GM21717 (cell line): ENCODE measurements at regions not wholly inside any gene's neighbourhood (a gene's known extent, or its start where the extent isn't known, plus 50 kb on each side); places are given as distances from the start of the nearest gene placed in this dataset.
A peak's percentile ranks its signal among the peaks of the same experiment; 100 is the strongest.
"Not testable (repeated sequence)": the region's sequence is repeated elsewhere in the genome, so short reads cannot be mapped to it uniquely, and the experiment has no call there.

Experiments
- ATAC-seq: cut with Tn5 transposase; IDR thresholded peaks from one replicate; pipeline ENCODE4 v1.9.1; 2021; ENCODE audit warnings: mild to moderate bottlenecking, moderate library complexity; ENCODE audit not compliant: unreplicated experiment

GRCh38 chrX:122625239-122625638 lies 558.8 kb upstream of the GRIA3 start:
- no peak for ATAC-seq

- peak; percentile 66 for ATAC-seq
Measured at GRCh38 chrX:122625821-122626220, 558.3 kb upstream of the GRIA3 start.

DNA sequence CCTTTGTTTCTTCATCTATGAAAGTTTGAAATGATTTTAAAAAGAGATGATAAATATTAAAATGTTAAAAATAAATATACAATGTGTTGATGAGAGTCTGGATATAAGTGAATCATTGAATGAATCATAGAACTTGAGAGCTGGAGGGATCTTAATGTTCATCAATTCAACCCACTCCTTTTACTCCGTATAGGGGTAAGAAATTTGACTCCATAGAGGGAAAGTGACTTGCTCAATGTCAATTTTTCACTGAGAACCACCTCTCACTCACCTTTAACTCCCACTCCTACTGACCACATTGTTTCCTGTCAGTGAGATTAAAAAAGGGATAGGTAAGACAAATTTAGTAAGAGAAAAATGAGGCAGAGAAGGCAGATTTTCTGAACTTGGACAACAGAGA lies 557.2 kb upstream of the GRIA3 start:
- no peak for ATAC-seq

DNA sequence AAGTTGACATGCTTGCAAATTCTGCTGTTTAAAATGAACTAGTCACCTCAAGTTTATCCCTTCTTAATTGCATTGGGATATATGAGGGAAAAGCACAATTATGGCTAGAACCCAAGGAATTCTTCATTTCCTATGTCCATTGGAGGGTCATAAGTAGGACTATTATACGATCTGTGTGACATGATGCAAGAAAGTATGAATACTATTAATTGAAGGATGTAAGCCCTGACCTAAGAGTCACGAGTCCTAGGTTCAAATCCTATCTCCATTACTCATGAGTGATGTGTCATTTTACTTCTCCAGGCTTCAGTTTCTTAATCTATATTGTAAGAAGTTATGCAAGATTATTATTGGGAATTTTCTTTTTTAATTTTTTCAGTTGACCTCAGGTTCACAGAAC lies 542.9 kb upstream of the GRIA3 start:
- ATAC-seq, result no peak

- ATAC-seq, result no peak
Measured at GRCh38 chrX:122641826-122642225, 542.3 kb upstream of the GRIA3 start.

DNA sequence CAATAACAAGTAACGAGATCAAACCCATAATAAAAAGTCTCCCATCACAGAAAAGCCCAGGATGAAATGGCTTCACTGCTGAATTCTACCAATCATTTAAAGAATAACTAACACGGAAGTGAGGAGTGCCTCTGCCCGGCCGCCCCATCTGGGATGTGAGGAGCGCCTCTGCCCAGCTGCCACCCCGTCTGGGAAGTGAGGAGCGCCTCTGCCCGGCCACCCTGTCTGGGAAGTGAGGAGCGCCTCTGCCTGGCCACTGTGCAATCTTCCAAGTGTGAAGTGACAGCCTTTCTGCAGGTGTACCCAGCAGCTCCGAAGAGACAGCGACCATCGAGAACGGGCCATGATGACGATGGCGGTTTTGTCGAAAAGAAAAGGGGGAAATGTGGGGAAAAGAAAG lies 528.8 kb upstream of the GRIA3 start:
- ATAC-seq, result not testable (repeated sequence)

DNA sequence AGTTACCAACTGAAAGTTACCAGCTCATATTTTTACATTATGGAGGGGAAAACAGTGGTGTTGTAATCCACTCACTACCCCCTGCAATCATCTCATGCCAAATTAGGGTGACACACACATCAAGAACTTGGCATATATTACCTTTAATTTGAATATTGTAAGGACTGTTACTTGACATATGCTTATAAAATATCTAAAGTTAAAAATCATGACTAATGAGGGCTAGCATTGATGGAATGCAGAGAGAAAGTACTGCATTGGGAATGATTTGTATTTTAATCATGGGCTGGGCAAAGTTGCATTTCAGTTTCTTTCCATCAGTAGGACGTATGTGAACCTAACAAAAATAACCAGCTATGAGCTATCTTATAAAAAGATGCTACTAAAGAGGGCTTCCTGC lies 517.5 kb upstream of the GRIA3 start:
- ATAC-seq, result no peak

DNA sequence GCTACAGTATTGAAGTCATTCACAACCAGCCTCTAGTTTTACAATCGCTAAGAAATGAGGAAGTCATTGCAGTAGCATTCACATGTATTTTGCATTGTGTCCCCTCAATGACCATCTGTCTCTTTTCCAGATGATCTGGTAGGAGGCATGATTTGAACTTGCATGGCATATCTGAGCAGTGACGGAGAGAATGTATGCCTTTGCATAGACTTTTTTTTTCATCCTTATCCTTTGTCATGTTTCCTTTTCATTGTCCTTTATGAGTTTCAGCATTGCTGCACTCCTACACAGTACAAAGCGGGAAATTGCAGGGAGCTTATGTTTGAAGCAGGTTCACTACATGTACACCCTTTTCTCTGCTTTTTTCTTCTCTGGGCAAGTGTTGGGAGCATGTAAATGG lies 516.4 kb upstream of the GRIA3 start:
- ATAC-seq, result no peak

GRCh38 chrX:122703762-122704161 lies 480.3 kb upstream of the GRIA3 start:
- no peak for ATAC-seq

GRCh38 chrX:122739770-122740169 lies 444.3 kb upstream of the GRIA3 start:
- no peak for ATAC-seq

DNA sequence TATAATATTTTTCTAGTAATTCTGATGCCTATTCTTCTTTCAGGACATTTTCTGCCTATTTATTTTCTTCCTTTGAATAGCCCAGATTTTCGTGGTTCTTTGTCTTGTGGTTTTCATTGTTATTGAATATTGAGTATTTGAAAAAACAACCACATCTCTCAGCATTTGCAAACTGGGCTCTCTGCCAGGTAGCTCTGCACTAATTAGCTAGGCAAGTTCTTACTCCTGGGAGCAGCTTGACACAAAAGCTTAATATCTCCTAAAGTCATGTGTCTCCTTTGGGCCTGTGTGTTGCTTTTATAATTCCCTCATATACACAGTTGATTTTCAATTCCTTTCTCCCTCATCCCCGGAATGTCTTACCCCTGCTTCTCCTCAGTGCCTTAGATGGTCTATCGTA lies 413.5 kb upstream of the GRIA3 start:
- ATAC-seq, result no peak

DNA sequence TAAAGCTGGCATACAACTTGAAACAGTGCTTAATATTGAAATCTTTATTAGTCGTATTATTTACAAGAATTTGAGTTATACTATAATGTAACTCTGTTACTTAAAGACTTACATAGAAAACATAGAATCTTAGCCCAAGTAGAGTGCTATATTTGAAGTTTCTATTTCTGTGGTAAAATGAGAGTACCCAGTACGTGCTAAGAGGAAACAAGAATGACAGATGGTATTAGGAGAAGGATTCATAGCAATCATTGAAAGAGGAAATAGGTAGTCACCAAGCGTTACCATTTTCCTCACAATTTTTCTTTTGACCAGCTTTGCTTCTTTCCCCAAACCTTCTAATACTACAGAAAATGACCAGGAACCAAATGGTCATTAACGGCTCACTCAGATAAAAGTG lies 412.1 kb upstream of the GRIA3 start:
- no peak for ATAC-seq

DNA sequence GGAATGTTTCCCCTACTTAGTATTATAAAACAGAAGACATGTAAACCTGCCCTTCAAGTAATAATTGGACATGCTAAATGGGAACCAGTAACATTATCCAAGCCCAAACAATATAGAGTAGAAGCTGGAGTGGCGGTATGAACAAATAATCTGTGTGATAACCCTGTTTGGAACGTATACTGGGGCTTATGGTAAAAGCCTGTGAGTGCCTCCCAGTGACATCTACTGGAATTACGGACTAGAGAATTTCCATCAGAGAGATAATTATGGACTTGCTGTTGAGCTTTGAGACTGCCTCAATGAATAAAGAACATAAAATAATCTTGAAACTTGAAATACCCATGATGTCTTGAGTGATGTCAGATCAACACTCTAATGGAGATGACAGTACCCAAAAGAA lies 406.3 kb upstream of the GRIA3 start:
- no peak for ATAC-seq

DNA sequence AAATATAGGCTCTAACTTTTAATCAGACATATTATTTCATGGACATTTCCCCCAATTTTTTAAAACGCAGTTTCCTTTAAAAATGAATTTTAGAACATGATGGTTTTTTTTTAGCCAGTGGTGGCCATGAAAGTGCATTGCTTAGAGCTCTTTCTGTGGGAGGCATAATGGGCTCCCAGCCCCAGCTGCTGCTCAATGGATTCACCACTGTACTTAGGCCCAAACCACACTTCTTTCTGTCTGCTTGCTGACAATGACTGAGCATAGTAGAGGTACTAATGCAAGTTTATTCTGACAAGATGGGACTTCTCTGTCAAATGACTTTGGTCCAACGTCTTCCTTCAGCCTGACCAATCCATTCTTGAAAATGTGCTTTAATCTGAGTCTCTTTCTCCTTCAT lies 400.2 kb upstream of the GRIA3 start:
- ATAC-seq, result no peak

DNA sequence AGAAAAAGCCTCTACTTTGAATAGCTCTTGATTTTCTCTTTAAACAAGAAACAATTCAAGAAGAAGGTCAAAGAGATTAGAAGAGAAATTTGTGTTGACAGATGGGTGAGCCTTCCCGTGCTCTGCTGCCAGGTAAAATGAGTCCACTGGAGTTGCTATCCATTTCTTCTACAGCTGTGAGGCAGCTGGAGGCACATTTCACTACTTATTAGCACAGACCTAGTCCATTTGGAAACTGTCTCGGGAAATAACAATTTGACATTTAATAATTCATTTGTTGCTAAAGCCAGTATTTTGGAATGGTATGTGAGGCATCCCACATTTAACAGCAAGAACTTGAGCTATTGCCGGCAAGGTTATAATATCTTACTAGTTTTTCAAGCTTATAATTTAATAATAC lies 396.8 kb upstream of the GRIA3 start:
- no peak for ATAC-seq

- no peak for ATAC-seq
Measured at GRCh38 chrX:122788216-122788615, 395.9 kb upstream of the GRIA3 start.

- no peak for ATAC-seq
Measured at GRCh38 chrX:122790376-122791095, 393.5 kb upstream of the GRIA3 start.

DNA sequence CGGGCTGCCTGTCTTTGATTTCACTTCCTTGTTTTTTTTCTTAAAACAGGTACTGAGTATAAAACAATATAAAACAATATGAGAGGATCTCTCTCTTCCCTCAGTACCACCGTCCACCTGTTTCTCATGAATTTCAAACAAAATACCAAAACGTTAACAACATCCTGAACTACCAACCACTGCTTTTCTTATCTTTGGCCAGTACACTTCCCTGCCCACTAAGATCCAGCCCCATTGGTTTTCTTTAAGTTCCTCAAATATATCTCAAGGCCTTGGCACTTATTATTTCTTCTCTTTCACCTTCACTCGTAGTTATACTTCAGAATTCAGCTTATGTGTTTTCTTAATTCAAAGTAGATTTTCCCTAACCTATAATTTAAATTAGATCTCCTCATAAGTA lies 370.2 kb upstream of the GRIA3 start:
- ATAC-seq, result no peak

- ATAC-seq, result no peak
Measured at GRCh38 chrX:122816288-122816687, 367.8 kb upstream of the GRIA3 start.

DNA sequence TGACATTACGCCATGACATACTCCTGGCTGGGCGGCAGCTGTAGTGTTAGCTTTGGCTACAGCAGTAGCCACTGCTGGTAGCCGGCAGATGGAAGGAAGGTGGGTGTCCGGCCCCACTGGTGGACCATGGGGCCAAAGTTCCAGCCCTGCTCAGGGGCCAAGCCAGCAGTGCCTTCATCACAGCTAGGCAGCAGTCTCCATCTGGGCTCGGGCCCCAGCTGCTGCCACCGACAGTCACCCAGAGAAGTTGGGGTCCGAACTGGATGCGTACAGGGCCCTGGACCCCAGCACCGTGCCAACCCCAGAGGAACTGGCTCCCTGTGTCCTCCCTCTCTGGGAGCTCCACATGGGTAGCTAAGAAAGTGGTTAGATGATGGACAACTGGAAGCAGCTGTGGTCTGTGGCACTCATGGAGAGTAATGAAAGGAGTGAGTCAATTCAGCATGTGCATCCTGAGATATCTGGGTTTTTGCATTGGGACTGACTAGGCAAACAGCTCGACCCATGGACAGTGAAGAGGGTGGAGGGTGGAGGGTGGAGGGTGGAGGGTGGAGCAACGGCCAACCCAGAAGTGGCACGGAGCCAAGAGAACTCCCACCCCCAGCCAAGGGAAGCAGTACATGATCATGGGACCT lies 366.6 kb upstream of the GRIA3 start:
- ATAC-seq, result no peak

GRCh38 chrX:122818068-122818467 lies 366.0 kb upstream of the GRIA3 start:
- ATAC-seq, result no peak

DNA sequence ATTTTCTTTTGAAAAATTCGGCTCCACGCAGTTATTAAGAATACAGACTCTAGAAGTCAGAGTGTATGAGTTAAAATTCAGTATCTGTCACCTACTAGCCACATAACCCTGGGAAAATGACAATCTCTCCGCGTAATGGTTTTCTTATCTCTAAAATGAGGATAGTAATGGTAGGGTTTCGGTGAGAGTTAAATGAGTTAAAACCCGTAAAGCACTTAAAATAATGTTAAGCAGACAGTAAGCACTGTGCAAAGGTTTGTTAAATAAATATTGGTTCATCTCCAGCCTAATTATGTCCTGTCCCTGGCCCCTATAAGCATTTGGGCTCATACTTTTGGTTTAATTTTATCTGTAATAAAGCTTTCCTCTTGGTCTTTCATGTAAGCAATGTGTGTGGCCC lies 350.8 kb upstream of the GRIA3 start:
- ATAC-seq, result no peak

DNA sequence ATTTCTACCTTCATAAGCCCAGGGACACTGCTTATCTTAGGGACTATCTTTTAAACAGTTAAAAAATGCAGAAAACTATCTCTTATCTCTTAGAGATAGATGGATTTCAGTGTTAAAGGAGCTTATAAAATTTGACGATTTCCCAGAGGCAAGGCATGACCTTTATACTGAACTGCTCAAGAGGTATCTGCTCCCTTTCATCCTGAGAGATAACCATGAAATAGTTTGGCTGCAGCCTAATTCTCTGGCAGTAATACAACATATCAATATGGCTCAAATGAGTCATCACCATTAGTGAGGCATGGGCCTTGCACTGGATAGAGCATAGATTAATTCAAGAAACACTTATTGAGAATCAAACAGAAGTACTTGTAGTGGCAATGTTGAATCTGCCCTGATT lies 348.2 kb upstream of the GRIA3 start:
- ATAC-seq, result no peak
